OCI-LY7 (cell line): ENCODE measurements at regions not wholly inside any gene's neighbourhood (a gene's known extent, or its start where the extent isn't known, plus 50 kb on each side); places are given as distances from the start of the nearest gene placed in this dataset.

ENCODE experiments used
- BruUV-seq: library from RNA; stranded (reverse); fragments of 400-500 nt; replicated peaks from 2 replicates; lab custom pipeline; 2021; lab: Mats Ljungman, UMichigan
- CTCF ChIA-PET: fragments of 300-600 bp; sonication (Branson Sonifier 250); formaldehyde crosslinking; loops from one replicate; lab custom pipeline; 2022; ENCODE audit warnings: antibody characterized with exemption; ENCODE audit not compliant: unreplicated experiment; lab: Charles Lee
- POLR2A ChIA-PET: fragments of 300-600 bp; sonication (Branson Sonifier 250); formaldehyde crosslinking; loops from one replicate; lab custom pipeline; 2022; ENCODE audit warnings: antibody characterized with exemption; lab: Charles Lee
- DNase-seq: peaks from one replicate; pipeline ENCODE4 v3.0.0-alpha.2; 2015; ENCODE audit warnings: low spot score
- H2AFZ ChIP-seq: fragments of 200-600 bp; sonication (generic), shearing (Covaris generic); 2 replicates; pipeline ENCODE4 v1.6.1; 2014; ENCODE audit warnings: mild to moderate bottlenecking, antibody characterized with exemption, low read length, moderate library complexity
- H3K27ac ChIP-seq: fragments of 200-600 bp; sonication (generic); 2 replicates; pipeline ENCODE4 v1.5.1; 2014; ENCODE audit warnings: mixed run types, low read depth, mild to moderate bottlenecking, moderate library complexity, low read length, inconsistent platforms; ENCODE audit not compliant: poor library complexity, severe bottlenecking
- H3K36me3 ChIP-seq: fragments of 200-600 bp; sonication (generic); 2 replicates; pipeline ENCODE4 v1.6.1; 2014; ENCODE audit warnings: mild to moderate bottlenecking, antibody characterized with exemption, low read length, moderate library complexity, mixed read lengths; ENCODE audit not compliant: insufficient read depth
- H3K4me1 ChIP-seq: fragments of 200-600 bp; sonication (generic); 2 replicates; pipeline ENCODE4 v1.5.1; 2014; ENCODE audit warnings: mild to moderate bottlenecking, low read length; ENCODE audit not compliant: insufficient read depth, poor library complexity, severe bottlenecking
- H3K4me2 ChIP-seq: fragments of 200-600 bp; sonication (generic); 2 replicates; pipeline ENCODE4 v1.6.1; 2014; ENCODE audit warnings: mild to moderate bottlenecking, low read length
- H3K4me3 ChIP-seq: fragments of 200-600 bp; sonication (generic); 2 replicates; pipeline ENCODE4 v1.5.1; 2014; ENCODE audit warnings: mild to moderate bottlenecking, low read depth, low read length; ENCODE audit not compliant: poor library complexity, severe bottlenecking
- H3K79me2 ChIP-seq: fragments of 200-600 bp; sonication (generic); 2 replicates; pipeline ENCODE4 v1.6.1; 2016; ENCODE audit warnings: low read depth, mild to moderate bottlenecking, low read length, moderate library complexity, mixed read lengths; ENCODE audit not compliant: insufficient read depth
- H3K9me2 ChIP-seq: fragments of 200-600 bp; sonication (generic); 2 replicates; pipeline ENCODE4 v1.6.1; 2016; ENCODE audit warnings: mild to moderate bottlenecking, low read length, mixed read lengths; ENCODE audit not compliant: insufficient read depth
- H3K9me3 ChIP-seq: fragments of 200-600 bp; sonication (generic); 2 replicates; pipeline ENCODE4 v1.6.1; 2014; ENCODE audit warnings: mild to moderate bottlenecking, mixed run types, low read length, mixed read lengths
- H4K20me1 ChIP-seq: fragments of 200-600 bp; sonication (generic); 2 replicates; pipeline ENCODE4 v1.6.1; 2014; ENCODE audit warnings: mild to moderate bottlenecking, antibody characterized with exemption, low read length, moderate library complexity, mixed read lengths; ENCODE audit not compliant: insufficient read depth
- CTCF ChIP-seq: fragments of 200-600 bp; sonication (generic); conservative IDR thresholded peaks from 2 replicates; pipeline ENCODE4 v1.5.1; 2014; ENCODE audit warnings: mild to moderate bottlenecking, antibody characterized with exemption, low read length, moderate library complexity, mixed read lengths
- EZH2phosphoT487 ChIP-seq: fragments of 200-600 bp; sonication (generic); IDR thresholded peaks from 2 replicates; pipeline ENCODE4 v1.6.1; 2018; ENCODE audit warnings: low read depth, borderline replicate concordance, mild to moderate bottlenecking, mixed run types, antibody characterized with exemption, low read length, moderate library complexity, mixed read lengths
- intact Hi-C: fragments of 100-400 bp; cut with micrococcal nuclease; formaldehyde crosslinking; loops from one replicate; pipeline ENCODE4 v1.10.0; 2022; ENCODE audit not compliant: unreplicated experiment

DNA sequence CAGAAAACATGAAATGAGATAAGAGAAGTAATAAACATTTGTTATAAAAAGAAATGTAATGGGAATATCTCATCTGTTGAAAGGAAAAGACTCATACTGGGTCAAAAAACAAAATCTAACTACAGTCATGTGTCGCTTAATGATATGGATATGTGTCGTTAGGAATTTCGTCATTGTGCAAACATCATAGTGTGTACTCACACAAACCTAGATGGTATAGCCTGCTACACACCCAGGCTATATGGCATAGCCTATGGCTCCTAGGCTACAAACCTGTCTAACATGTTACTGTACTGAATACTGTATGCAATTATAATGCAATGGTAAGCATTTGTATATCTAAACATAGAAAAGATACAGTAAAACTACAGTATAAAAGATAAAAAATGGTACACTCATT, 89.8 kb upstream of the ZC3H12C start:
- no peak overlapping the region for H3K4me3 ChIP-seq
- no peak for TF ChIP-seq EZH2phosphoT487
- TF ChIP-seq CTCF, result no peak
- ChIA-PET POLR2A (no interaction called here), CTCF (no interaction called here)
- H3K4me2 ChIP-seq, result no peak overlapping the region
- no peaks in the 10 kb centered on the region for H3K9me2 ChIP-seq
- no peaks in the 10 kb centered on the region for H3K4me1 ChIP-seq
- no peak for DNase-seq
- intact Hi-C loops, result no loop called here
- H3K79me2 ChIP-seq, result no peaks in the 10 kb centered on the region
- no peaks in the 10 kb centered on the region for H4K20me1 ChIP-seq
- no peaks in the 10 kb centered on the region for H3K9me3 ChIP-seq
- no TSS peak for BruUV-seq
- H3K36me3 ChIP-seq, result no peaks in the 10 kb centered on the region
- no peak overlapping the region for H3K27ac ChIP-seq
- no peak overlapping the region for H2AFZ ChIP-seq

DNA sequence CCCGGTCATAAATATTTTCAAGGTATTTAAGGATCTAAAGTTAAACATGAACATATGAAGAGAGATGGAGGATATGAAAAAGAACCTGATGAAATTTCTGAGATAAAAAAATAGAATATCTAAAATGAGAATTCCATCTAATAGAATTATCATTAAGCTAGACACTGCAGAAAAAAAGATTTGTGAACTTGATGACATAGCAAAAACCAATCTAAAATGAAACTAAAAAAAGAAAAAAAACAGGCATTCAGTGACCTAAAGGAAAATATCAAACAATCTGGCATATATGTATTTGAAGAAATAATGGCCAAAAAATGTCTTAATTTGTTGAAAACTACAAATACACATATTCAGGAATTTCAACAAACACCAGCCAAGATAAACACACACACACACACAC, 81.6 kb upstream of the ZC3H12C start:
- H4K20me1 ChIP-seq, result no peaks in the 10 kb centered on the region
- H3K9me3 ChIP-seq, result 0 out of 2 replicates have a peak, but pooled peaks cover 4% of the 10 kb centered on the region
- H3K4me3 ChIP-seq, result no peak overlapping the region
- H3K4me1 ChIP-seq, result no peaks in the 10 kb centered on the region
- ChIA-PET CTCF (no interaction called here), POLR2A (interaction anchor here (1.7 to 2.0 kb wide), 2 partner anchors 10 to 15 kb away, joined by 4 to 5 read pairs; no protein-coding TSS in a partner anchor)
- no TSS peak for BruUV-seq
- H3K27ac ChIP-seq, result no peak overlapping the region
- intact Hi-C loops, result no loop called here
- DNase-seq, result no peak
- H3K79me2 ChIP-seq, result no peaks in the 10 kb centered on the region
- no peaks in the 10 kb centered on the region for H3K9me2 ChIP-seq
- no peaks in the 10 kb centered on the region for H3K36me3 ChIP-seq
- H3K4me2 ChIP-seq, result no peak overlapping the region
- H2AFZ ChIP-seq, result no peak overlapping the region
- TF ChIP-seq CTCF (no peak), EZH2phosphoT487 (no peak)

GRCh38 chr11:110015695-110016094, 77.5 kb upstream of the ZC3H12C start:
- TF ChIP-seq EZH2phosphoT487 (no peak), CTCF (no peak)
- Histone ChIP-seq H3K27ac (no peak overlapping the region), H3K4me2 (no peak overlapping the region), H4K20me1 (no peaks in the 10 kb centered on the region), H3K9me2 (no peaks in the 10 kb centered on the region), H3K36me3 (no peaks in the 10 kb centered on the region), H3K9me3 (0 out of 2 replicates have a peak, but pooled peaks cover 4% of the 10 kb centered on the region), H3K4me1 (no peaks in the 10 kb centered on the region), H3K79me2 (no peaks in the 10 kb centered on the region), H2AFZ (no peak overlapping the region), H3K4me3 (no peak overlapping the region)
- BruUV-seq, result no TSS peak
- DNase-seq, result no peak
- ChIA-PET POLR2A (interaction anchor here (0.6 to 1.0 kb wide), 3 partner anchors 9 to 882 kb away, joined by 3 to 4 read pairs (median 4); no protein-coding TSS in a partner anchor), CTCF (no interaction called here)
- intact Hi-C loops, result no loop called here
